HG03103 (cell line): ENCODE measurements at regions not wholly inside any gene's neighbourhood (a gene's known extent, or its start where the extent isn't known, plus 50 kb on each side); places are given as distances from the start of the nearest gene placed in this dataset.

Source experiments
- ATAC-seq: cut with Tn5 transposase; IDR thresholded peaks from one replicate; pipeline ENCODE4 v1.9.1; 2021; ENCODE audit warnings: low read depth; ENCODE audit not compliant: unreplicated experiment

DNA sequence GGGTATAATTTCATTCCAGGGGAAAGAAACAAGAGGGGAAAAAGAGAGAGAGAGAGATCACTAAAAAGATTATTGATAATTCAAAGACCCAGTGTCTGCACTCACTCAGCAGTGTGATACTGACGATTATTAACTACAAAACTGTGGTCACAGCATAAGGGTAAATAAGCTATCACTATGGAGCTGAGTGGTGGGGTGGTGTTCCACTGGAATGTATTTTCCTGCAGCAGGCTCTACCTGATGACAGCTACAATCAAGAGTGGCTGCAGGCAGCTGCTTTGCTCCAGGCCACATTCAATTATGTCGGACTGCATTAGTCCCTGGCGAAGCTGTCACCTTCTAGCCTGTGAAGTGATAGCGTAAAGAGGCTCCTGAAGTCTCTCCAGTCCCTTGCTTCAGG lies 122.2 kb upstream of the TFAP2D start:
- ATAC-seq, result no peak

GRCh38 chr6:50600280-50600679 lies 113.0 kb upstream of the TFAP2D start:
- no peak for ATAC-seq

DNA sequence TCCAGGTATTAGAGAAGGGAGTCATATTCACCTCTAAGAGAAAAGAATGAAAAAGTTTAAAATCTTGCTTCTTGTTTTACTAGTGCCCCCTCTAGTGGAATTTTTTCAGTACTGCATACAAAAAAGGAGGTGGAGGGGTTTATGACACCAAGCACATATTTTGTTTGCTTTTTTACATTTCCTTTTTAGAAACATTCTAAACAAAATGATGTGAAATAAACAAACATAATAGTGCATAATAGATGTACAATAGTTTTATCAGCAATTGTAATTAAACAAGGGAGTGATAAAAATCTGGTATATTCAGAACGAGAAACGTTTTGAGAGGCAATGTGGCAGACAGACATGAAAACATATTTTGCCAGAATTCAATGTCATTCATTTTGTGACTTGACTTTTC lies 111.0 kb upstream of the TFAP2D start:
- no peak for ATAC-seq

GRCh38 chr6:50608421-50608820 lies 104.9 kb upstream of the TFAP2D start:
- ATAC-seq, result no peak

GRCh38 chr6:50610562-50610961 lies 102.8 kb upstream of the TFAP2D start:
- no peak for ATAC-seq

- no peak for ATAC-seq
Observed at GRCh38 chr6:50635429-50635828, 77.9 kb upstream of the TFAP2D start.

GRCh38 chr6:50637267-50637666 lies 76.1 kb upstream of the TFAP2D start:
- no peak for ATAC-seq

- no peak for ATAC-seq
Observed at GRCh38 chr6:50649086-50649485, 64.2 kb upstream of the TFAP2D start.

- ATAC-seq, result no peak
Observed at GRCh38 chr6:50653253-50653652, 60.1 kb upstream of the TFAP2D start.

DNA sequence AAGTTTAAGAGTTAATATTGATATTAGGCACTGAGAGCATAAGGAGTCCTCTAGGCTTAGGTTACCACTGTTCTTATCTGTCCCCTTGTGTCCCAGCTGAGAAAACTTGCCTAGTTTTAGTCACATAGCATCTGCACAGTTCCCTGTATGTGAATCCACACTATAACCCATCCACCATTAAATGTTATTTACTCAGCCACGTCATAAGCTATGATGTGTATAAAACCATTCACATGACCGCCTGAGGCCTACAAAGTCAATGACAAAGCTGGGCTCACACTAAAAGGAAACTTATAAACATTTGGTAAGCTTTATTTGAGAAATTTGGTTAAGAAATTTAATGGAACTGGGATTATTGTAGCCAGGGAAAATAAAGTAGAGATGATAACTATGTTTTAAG lies 59.2 kb upstream of the TFAP2D start:
- ATAC-seq, result no peak

GRCh38 chr6:50655848-50656453 lies 57.4 kb upstream of the TFAP2D start:
- ATAC-seq, result peak; percentile 75

DNA sequence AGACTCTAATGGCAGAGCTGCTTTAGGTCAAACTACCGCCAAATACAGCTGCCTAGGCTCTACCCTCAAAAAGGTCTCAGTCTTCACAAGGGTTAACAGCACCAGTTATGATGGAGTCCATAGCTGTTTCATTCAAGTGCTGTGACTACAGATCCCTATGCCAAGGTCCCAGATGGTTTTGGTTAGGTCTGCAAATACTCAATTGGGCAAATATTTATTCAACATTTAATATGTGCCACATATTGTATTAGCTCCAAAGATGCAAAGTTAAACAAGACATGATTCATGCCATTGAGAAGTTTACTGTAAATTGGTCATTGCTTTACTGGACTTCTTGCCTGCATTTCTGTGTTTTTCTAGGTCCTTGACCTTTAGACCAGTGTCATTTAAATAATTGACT lies 55.8 kb upstream of the TFAP2D start:
- ATAC-seq, result no peak

DNA sequence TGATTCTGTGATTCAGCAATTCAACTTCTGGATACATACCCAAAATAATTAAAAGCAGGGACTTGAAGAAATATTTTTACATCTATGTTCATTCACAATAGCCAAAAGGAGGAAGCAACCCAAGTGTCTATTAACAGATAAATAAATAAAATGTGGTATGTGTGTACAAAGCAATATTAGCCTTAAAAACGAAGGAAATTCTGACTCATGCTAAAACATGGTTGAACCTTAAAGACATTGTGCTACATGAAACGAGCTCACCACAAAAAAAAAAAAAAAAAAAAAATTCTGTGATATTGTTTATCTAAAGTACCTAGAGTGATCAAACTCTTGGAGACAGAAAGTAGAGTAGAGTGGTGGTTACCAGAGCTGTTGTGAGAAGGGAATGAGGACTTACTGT lies 54.8 kb upstream of the TFAP2D start:
- ATAC-seq, result no peak

DNA sequence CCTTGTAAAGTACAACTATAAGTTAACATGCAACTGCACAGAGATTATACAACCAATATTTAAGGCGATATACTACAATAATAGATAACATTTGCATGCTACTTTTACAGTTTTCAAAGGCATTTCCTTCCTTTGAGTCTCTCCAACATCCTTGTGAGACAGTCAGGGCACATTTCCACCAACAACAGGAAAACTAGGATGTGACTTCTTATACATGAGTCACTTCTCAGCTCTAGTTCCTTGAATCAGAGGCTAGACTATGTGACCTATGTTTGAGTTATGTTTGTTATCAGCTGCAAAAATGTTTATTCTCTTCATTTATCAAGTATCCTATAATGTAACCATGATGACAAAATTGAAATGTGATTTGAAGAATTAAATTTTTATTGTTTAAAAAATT lies 51.7 kb upstream of the TFAP2D start:
- ATAC-seq, result no peak
